HEK293 (cell line): ENCODE measurements at regions not wholly inside any gene's neighbourhood (a gene's known extent, or its start where the extent isn't known, plus 50 kb on each side); places are given as distances from the start of the nearest gene placed in this dataset.

Experiments used
- IKZF3 ChIP-seq: fragments of 450-650 bp; IDR thresholded peaks from 2 replicates; pipeline ENCODE4 v1.5.0; 2018; ENCODE audit warnings: missing biosample characterization, mild to moderate bottlenecking, missing genetic modification characterization, moderate library complexity
- TRIM28 ChIP-seq: IDR thresholded peaks from 2 replicates; pipeline ENCODE4 v1.6.1; 2011; ENCODE audit warnings: low read length, control low read depth, borderline replicate concordance
- YY1 ChIP-seq: fragments of 450-650 bp; formaldehyde crosslinking; IDR thresholded peaks from 2 replicates; pipeline ENCODE4 v1.5.1; 2018; ENCODE audit warnings: missing biosample characterization, missing genetic modification characterization
- ZNF121 ChIP-seq: fragments of 450-650 bp; formaldehyde crosslinking; IDR thresholded peaks from 2 replicates; pipeline ENCODE4 v1.5.1; 2016; ENCODE audit warnings: missing biosample characterization, missing genetic modification characterization
- ZNF202 ChIP-seq: fragments of 450-650 bp; formaldehyde crosslinking; IDR thresholded peaks from 2 replicates; pipeline ENCODE4 v1.5.1; 2016; ENCODE audit warnings: missing biosample characterization, missing genetic modification characterization, borderline replicate concordance
- ZNF423 ChIP-seq: fragments of 450-650 bp; formaldehyde crosslinking; IDR thresholded peaks from 2 replicates; pipeline ENCODE4 v1.5.1; 2016; ENCODE audit warnings: missing biosample characterization, missing genetic modification characterization
- ZNF843 ChIP-seq: fragments of 450-650 bp; formaldehyde crosslinking; IDR thresholded peaks from 2 replicates; pipeline ENCODE4 v1.5.1; 2016; ENCODE audit warnings: missing biosample characterization, missing genetic modification characterization
- TF ChIP-seq, protein P1 (sequence below): fragments of 450-650 bp; formaldehyde crosslinking; IDR thresholded peaks from 2 replicates; pipeline ENCODE4 v1.5.1; 2016; ENCODE audit warnings: missing biosample characterization, missing genetic modification characterization, low read depth
- TF ChIP-seq, protein P2 (sequence below): fragments of 450-650 bp; formaldehyde crosslinking; conservative IDR thresholded peaks from 2 replicates; pipeline ENCODE4 v1.5.1; 2016; ENCODE audit warnings: low read depth, missing biosample characterization, missing genetic modification characterization

DNA sequence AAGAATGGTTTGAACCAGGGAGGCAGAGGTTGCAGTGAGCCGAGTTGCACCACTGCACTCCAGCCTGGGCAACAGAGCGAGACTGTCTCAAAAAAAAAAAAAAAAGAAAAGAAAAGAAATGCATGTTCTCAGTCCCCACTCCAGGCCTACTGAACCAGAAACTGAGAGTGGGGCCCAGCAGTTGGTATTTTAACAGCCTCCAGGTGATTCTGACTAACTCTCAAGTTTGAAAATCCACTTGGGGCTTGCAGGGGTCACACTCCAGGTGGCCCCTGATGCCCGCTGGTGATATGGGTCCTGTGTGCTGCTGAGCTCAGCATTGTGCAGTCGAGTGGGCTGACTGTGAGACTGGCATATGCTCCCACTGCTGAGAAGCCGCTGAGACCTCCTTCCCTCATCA lies 133.7 kb upstream of the C2CD4B start:
- TF ChIP-seq, protein P1, sequence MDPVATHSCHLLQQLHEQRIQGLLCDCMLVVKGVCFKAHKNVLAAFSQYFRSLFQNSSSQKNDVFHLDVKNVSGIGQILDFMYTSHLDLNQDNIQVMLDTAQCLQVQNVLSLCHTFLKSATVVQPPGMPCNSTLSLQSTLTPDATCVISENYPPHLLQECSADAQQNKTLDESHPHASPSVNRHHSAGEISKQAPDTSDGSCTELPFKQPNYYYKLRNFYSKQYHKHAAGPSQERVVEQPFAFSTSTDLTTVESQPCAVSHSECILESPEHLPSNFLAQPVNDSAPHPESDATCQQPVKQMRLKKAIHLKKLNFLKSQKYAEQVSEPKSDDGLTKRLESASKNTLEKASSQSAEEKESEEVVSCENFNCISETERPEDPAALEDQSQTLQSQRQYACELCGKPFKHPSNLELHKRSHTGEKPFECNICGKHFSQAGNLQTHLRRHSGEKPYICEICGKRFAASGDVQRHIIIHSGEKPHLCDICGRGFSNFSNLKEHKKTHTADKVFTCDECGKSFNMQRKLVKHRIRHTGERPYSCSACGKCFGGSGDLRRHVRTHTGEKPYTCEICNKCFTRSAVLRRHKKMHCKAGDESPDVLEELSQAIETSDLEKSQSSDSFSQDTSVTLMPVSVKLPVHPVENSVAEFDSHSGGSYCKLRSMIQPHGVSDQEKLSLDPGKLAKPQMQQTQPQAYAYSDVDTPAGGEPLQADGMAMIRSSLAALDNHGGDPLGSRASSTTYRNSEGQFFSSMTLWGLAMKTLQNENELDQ (tag by site-specific recombination), result no peak
- TF ChIP-seq ZNF843 (tag by site-specific recombination) (no peak), TRIM28 (no peak), IKZF3 (tag by site-specific recombination) (no peak), YY1 (no peak), ZNF121 (tag by site-specific recombination) (no peak), ZNF423 (no peak), ZNF202 (tag by site-specific recombination) (no peak)
- TF ChIP-seq, protein P2, sequence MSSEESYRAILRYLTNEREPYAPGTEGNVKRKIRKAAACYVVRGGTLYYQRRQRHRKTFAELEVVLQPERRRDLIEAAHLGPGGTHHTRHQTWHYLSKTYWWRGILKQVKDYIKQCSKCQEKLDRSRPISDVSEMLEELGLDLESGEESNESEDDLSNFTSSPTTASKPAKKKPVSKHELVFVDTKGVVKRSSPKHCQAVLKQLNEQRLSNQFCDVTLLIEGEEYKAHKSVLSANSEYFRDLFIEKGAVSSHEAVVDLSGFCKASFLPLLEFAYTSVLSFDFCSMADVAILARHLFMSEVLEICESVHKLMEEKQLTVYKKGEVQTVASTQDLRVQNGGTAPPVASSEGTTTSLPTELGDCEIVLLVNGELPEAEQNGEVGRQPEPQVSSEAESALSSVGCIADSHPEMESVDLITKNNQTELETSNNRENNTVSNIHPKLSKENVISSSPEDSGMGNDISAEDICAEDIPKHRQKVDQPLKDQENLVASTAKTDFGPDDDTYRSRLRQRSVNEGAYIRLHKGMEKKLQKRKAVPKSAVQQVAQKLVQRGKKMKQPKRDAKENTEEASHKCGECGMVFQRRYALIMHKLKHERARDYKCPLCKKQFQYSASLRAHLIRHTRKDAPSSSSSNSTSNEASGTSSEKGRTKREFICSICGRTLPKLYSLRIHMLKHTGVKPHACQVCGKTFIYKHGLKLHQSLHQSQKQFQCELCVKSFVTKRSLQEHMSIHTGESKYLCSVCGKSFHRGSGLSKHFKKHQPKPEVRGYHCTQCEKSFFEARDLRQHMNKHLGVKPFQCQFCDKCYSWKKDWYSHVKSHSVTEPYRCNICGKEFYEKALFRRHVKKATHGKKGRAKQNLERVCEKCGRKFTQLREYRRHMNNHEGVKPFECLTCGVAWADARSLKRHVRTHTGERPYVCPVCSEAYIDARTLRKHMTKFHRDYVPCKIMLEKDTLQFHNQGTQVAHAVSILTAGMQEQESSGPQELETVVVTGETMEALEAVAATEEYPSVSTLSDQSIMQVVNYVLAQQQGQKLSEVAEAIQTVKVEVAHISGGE (tag by site-specific recombination), result no peak
